NCI-H1105 (cell line): ENCODE measurements at regions not wholly inside any gene's neighbourhood (a gene's known extent, or its start where the extent isn't known, plus 50 kb on each side); places are given as distances from the start of the nearest gene placed in this dataset.

Experiments
- DNase-seq: peaks from one replicate; lab custom pipeline; 2025; lab: John Stamatoyannopoulos, UW

DNA sequence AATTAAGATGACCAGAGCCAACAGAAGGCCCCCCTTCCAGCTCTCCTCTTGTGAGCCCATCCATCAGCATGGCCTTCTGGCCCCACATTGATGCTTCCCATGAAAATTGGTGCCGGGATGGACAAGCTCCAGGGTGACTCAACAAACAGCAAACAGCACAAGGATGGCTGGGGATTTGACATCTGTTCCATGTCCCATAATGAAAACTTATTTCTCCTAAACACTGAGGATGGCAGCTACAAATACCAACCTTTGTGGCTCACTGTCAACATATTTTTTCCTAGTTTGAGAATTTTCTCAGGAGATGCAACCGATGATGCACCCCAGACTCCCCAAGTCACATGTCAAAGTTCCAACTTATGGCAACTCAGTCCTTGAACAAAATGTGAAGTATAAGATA, 169.6 kb upstream of the SIX2 start:
- DNase-seq: no peak

DNA sequence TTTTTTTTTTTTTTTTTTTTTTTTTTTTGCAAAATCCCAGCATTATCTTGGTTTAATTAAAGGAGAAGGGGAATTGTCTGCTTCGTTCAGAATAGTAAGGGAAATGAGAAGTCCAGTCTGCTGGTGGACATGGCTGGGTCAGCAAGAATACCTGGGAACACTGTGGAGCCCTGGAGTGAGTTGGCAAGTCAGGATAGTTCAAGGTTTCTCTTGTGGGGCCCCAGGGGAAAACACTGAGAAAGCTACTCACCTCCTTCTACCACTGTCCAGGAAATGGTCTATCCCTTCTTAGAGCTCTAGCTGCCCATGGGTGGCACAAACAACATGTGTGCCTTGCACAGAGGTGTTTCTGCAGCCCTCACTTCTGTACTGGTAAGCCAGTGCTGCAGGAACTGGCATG, 169.1 kb upstream of the SIX2 start:
- no peak for DNase-seq

DNA sequence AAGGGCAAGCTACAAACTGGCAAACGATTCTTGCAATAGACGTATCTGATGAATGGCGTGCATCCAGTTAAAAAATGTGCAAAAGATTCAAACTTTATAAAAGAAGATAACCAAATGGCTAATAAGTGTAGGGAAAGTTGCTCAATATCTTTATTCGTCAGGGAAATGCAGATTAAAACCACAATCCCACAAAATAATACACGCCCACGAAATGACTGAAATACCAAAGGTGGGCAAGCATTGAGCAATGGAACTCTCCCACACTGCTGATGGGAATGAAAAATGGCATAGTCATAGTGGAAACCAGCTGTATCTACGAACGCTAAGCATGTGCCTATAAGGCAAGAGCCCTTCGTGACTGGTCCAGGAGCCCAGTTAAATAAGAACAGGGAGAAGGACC, 168.6 kb upstream of the SIX2 start:
- no peak for DNase-seq

DNA sequence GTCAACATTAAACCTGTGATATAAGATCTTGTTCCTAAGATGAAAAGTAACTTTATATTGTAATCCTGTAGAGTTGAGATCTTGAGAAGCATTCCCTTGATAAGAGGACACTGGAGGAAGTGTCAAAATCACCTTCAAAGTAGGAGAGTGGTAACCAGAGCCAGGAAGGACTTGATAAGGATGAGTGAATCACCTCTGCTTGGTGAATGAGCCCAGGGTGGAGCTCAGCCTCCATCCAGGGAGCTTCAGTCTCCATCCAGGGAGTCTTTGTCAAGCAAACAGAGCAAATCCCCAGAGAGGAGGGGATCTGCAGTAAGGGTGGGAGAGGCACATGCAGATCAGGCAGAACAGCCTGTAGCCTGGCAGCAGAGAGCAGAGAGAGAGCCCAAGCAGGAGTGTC, 167.1 kb upstream of the SIX2 start:
- no peak for DNase-seq

DNA sequence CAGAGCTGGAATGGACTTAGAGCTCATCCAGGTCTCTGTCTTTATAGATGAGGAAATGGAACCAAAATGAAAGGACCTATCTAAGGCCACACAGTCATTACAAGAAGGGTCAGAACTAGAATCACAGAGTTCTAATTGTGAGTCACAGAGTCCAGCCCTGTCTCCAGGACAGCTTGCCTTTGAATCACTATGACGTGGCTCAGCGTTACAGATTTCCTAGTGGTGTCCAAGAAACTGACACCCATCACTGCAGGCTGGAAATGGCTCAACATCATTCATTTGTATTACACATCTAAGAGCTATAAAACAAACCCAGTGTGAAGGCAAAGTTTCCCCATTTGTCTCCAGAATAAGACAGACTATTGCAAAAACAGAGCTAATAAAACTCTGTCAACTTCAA, 164.3 kb upstream of the SIX2 start:
- DNase-seq: no peak

DNA sequence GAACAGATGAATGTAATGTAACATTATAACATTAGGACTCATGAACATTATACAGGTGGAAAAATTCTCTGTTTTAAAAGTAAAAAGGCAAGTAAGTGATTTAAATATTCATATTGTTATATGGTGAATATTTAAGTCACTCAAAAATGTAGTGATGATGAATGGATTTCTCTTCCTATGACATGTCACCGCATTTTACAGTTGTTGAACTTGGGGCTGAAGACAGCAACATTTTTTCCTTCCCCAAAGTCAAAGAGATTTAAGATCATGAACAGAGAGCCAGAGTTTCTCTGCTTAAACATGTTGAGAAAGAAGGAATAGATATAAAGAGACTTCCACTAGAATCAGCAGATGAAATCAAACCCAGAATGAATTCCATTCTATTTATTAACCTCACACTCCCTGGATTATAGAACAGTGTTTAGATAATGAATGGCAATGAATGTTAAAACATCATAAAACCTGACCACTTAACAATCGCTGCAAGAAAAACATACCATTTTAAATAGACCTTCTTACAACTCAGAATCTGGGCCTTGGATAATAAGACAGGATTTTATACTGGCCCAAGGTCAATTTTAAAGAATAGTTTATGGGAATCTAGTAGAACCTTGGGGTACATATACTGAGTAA, 163.6 kb upstream of the SIX2 start:
- no peak for DNase-seq

DNA sequence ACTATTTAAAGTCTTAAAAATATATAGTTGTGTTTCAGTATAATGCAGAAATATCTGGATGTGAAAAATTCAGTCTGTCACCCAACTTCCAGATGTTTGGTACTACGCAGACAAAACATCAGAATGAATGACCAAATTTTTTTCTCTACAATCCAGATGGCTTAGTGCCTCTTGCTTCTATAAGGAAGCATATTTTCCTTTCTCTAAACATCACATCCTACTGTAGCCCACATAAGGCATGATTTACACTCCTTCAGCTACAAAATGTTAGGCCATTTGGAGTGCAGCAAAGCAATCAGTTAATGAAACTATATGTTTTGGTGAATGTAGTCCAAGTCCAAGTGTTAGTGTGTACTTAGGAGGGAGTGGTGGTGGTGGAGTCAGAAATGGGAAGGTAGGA, 162.9 kb upstream of the SIX2 start:
- DNase-seq: no peak

DNA sequence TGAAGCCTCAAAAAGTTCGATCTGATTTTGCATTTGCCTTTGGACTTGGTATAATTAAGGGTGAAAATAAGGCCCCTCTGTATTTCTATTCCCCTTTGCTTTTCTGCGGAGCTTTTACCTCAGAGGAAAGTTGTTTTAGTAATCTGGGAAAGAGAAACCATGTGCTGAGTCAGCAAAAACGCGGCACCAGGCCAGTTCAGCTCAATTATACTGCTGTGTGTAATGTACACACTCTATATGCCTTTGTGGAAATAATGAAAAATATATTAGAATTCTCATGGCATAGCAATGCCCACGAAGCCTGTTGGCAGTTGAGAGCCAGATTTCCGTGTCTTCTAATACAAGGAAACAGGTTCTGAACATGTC, 161.9 kb upstream of the SIX2 start:
- no peak for DNase-seq

DNA sequence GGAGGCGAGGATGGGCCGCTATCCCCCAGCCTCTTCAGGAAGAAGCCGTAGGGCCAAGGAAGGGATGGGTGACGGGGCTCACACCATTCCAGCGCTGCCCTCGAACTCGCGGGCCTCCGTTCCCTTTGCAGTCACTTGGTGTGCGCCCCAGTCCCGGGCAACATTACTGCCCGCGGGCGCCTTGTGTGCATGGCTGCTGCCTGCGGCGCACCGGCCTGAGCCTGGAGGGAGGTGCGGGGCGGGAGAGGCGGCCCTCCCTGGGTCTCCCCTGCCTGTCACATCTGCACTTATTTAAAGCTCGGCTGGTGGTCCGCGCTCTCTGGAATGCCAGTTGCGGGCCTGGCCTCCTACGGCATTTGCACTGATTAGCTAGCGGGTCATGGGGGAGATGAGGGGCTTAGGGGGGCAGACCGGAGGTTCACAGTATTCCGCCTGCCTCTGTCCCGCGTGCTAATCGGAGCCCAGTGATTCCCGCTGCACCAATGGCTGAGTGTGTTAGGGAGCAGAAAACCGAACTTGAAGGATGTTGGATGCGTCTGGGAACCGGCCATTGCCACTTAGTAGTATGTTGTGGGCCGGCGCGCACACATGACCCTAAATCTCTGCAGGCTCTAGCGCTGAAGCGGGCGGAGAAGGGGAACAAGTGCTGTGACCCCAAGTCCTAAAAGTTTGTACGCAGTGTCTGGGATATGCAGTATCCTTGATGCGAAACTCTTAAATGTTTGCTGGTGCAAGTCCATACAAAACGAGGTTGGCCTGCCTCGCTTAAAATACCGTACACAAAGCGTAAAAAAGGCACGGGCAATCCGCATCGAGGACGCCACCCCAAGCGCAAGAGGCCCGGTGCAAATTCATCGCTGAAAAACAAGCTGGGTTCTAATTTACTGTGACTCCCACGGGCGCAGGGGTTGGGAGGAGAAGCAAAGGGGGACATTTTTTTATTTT, 161.2 kb upstream of the SIX2 start:
- DNase-seq: no peak

DNA sequence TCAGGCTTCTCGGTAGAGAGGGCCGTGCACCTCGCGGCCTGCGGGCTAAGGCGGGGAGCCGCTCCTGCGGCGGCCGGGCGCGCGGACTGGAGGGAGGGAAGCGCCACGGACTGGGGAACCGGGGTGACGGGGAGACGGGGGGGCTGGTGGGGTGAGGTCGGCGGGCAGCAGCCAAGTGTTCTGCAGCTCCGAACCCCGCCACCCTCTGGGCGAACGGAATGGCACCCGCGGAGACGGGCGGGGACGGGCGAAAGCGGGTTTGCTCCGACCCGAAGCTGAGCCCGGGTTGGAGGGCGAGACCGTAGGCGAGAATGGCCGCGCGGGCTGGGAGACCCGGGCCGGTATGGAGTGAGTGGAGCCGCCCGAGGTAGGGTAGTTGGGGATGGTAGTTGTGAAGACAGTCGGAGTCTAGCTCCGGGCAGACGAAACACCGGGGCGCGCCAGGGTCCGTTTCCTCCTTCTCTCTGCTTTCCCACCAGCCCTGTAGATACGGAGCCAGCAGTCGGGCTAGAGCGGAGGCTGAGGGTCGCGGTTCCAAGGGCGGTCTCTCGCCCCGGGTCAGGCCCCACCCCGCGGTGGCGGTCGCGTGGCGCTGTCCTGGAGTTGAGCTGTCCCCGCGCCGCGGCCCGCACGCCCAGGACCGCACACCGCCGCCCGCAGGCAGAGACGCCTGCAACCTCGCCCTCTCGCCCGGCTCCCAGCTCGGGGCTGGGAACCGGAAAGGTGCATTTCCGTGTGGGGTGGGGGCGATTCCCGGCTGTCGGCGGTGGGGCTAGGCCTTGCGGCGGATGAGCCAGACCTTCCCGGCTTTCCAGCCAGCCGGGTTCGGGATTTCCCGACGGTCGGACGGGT, 160.3 kb upstream of the SIX2 start:
- DNase-seq: no peak

DNA sequence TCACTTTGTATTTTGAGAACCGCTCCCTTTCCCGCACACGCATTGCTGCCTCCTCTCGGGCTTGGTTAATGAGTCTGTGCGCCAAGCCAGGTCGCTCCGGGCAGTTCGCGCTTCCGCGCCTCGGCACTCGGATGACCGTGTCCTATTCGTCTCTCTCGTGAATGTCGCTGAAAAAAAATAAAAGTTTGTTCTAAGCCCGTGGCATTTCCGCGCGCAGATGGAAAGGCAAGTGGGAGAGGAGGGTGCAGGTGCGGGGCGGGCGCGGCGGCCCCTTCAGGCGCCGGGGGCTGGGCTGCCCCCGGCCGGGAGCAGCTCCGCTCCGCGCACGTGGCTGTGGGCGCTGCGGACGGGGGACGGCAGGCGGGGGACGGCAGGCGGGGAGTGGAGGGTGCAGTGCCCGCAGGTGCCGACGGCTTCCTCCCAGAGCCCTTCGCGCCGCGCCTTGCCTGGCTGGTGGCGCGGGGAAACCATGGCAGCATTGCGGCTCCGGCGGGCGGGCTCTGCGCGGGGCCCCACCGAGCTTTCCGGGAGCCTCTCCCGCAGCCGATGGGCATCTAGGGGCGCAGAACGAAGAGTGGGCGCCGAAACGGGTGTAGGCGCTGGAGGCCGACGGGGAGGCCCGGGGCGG, 159.6 kb upstream of the SIX2 start:
- no peak for DNase-seq

DNA sequence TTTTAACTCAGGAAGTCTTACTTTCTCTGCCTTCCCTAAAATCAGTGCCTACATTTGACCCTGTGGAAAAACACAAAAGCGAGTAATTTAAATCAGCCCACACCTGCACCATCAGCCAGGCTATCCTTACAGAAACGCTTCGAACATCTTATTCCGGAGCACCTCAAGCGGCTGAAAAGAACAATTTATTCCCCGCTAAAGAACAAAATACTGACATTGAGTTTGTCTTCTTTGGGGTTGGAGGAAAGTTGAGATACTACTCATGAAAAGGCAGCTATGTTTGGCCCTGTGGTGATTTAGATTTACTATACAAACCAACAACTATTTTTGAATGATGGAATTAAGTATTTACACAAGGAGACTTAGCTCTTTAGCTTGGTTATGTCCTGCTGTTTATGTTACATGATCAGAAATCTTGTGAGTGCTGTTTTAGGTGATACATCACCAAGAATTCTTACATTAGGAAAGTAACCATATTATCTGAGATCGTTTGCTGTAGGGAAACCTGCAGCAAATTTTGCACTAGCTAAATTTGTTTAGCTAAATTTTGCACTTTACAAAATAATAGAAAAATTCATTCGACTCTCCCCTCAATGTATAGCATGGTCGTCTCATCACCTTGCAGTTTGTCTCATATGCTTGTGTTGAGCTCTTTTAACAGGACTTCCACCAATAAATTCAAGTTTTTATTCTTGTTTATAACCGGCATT, 158.8 kb upstream of the SIX2 start:
- DNase-seq: no peak

DNA sequence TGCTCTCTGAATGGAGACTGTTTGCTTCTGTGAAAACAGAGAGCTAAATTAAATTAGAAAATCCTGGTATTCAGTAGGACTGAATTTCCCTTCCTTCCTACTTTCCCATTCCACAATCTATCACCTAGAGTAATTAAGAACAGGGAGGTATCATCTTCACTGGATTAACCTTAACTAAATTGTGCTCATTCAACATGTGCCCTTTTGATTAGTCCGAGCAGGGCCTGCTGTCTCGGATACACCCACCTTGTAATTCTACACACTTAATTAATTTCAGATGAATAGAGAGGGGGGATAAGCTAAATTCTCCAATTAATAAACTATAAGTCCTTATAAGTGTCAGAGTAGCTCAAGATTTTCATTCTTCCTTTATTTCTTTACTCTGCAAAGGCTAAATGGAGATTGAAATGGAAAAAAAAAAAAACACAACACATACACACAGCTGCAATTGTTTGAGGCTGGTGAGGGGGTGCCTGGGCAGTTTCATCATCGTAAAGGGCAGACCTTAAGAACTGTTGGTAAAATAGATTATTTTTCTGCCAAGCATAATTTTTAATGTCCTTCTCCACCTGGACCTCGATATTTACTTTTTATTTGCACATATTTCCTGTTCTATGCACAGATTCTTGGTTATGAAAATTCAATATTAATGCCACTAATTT, 157.1 kb upstream of the SIX2 start:
- no peak for DNase-seq

DNA sequence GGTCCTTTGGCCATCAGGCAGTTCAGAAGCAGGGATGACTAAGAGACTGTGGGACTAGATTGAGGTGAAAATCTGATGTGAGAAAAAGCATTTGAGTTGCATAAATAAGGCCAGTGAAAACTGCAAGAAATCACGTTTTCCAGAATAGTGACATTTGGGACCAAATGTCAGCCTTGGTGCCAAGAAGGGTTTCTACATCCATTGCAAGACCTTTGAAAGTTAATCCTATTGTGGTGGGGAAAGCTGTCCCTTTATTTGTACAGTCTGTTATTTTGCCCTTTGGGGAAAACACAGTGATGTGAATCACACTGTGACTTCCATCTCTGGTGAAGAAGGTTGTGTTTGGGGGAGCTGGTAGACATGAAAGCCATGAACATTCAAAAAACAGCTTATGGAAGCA, 153.5 kb upstream of the SIX2 start:
- DNase-seq: no peak

DNA sequence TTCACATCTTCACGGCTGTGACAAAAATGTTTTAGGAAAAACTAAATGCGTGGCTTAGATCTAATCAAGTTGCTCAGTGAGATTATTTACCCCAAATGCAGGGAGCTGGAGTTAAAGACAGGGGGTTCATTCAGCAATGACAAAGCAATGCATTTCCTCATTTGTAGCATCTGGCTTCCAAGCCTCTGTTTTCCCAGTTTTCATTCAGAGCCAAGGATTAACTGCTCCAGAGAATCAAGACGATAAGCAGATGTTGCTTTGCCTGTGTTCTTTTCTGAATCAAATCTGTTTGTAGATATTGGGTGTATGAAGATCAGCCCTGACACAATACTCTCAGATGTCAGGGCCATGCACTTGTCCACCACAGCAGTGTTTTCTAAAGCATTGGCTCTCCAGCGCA, 147.4 kb upstream of the SIX2 start:
- no peak for DNase-seq

DNA sequence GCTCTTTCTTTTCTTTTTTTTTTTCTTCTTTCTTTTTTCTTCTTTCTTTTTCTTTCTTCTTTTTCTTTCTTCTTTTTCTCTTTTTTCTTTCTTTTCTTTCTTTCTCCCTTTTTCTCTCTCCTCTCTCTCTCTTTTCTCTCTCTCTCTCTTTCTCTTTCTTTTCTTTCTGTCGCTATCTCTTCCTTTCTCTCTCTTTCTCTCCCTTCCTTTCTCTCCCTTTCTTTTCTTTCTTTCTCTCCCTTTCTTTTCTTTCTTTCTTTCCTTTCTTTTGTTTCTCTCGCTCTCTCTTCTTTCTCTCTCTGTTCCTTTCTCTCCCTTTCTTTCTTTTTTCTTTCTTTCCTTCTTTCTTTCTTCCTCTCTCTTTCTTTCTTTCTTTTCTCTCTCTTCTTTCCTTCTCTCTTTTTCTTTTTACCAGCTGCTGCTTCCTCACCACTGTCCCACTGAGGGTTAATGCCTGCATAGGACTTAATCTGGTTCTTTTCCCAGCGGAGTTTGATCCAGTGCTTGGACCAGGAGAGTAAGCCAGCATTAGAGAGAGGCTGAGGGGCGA, 145.4 kb upstream of the SIX2 start:
- DNase-seq: no peak

DNA sequence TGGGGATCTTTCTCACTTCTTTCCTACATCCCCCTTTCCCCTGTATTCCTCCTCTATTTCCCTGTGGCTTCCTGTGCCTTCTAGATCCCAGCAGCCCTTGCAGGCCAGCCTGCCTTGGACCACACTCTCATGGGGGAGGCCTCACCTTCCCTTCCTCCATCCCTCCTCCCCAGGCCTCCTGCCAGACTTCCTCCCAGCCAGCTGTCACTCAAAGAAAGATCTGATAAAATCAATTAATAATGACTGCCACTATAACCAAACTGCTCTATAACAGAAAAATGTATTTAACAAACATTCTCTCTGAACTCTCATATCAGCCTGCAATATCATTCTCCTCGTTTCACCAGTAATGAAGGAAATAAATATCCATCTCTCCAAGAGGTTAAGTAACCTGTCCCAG, 144.9 kb upstream of the SIX2 start:
- no peak for DNase-seq

DNA sequence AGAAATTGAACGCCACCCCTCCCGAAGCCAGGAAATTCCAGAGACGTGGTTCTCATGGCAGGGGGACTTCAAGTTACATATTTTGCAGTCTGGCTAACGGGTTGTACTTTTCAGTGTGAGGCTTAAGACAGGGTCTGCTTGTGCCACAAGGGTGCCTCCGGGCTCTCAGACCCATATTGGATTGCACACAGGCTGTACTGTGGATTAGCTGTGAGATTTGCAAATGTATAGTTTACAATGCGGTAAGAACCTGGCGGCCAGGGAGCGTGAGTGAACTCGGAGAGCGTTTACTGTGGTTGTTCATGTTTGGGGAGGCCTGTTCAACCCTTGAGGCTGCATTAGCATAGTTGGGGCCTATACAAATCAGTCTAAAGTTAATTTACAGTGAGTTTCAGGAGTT, 143.9 kb upstream of the SIX2 start:
- no peak for DNase-seq

DNA sequence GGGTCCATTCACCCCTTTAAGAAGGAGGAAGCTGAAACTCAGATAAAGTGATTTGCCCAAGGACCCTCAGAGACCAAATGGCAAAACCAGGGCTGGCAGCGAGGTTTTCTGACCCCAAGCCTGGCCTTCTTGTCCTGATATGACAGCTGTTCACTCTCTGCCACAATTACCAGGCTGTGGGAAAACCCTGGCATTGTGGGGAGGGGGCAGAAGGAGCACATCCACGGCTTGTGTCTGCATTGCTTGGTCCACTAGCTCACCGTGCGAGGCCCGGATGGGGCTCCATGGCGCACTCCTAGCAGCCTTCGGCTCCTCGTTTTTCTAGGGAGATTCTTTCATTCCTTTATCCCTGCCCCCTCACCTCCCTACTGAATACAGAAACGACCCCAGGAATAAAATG, 143.4 kb upstream of the SIX2 start:
- DNase-seq: no peak

DNA sequence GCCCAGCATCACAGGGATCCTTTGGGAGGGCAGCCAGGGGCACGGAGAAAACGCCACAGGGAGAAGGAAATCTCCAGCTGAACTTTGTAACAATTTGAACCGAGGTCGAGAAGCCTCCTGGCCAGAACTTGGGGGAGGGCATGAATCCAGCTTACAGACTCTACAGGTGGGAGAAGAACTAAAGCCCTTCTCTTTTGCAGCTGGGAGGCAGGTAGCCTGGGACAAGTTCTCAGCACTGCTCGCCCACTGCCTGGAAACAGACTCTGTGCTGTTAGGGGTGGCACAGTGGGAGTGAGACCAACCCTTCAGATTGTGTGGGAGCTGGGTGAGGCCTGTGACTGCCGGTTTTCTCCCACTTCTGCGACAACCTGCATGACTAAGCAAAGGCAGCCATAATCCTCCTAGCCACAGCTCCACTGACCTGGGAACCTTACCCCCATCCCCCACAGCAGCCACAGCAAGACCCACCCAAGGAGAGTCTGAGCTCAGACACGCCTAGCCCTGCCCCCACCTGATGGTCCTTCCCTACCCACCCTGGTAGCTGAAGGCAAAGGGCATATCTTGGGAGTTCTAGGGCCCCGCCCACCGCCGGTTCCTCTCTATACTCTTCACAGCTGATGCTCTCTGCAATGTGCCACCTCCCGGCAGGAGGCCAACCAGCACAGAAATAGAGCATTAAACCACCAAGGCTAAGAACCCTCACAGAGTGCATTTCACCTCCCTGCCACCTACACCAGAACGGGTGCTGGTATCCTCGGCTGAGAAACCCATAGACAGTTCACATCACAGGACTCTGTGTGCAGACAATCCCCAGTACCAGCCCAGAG, 136.0 kb upstream of the SIX2 start:
- DNase-seq: no peak
